ENCODE measurements at regions not wholly inside any gene's neighbourhood (a gene's known extent, or its start where the extent isn't known, plus 50 kb on each side); places are given as distances from the start of the nearest gene placed in this dataset.
"Not testable (repeated sequence)": the region's sequence is repeated elsewhere in the genome, so short reads cannot be mapped to it uniquely, and the experiment has no call there.

DNA sequence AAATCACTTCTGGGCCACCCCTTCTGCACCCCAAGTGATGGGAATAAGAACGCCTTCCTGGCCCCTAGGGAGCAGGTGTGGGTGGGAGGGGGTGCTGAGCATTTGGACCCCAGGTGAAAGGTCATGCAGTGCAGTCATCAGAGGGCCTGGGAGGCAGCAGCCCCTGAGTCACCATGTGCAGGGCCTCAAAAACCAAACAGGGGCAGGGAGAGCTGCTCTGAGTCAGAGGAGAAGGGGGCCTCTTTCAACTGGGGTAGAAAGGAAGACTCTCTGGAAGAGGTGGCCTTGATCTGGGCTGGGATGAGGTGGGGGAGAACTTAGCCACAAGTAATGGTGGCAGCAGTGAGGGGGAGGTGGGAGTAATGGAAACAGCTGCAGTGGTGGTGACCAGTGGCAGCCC, 164.3 kb downstream of the BUB3 start:
- DNase-seq (ENCODE audit: low read depth): no peak

GRCh38 chr10:123320091-123320490, 165.9 kb downstream of the BUB3 start:
- DNase-seq (ENCODE audit: low read depth): no peak

GRCh38 chr10:123323884-123324283, 169.7 kb downstream of the BUB3 start:
- DNase-seq (ENCODE audit: low read depth): no peak

- no peak for DNase-seq (ENCODE audit: low read depth)
Measured at GRCh38 chr10:123325663-123326190, 171.5 kb downstream of the BUB3 start.

DNA sequence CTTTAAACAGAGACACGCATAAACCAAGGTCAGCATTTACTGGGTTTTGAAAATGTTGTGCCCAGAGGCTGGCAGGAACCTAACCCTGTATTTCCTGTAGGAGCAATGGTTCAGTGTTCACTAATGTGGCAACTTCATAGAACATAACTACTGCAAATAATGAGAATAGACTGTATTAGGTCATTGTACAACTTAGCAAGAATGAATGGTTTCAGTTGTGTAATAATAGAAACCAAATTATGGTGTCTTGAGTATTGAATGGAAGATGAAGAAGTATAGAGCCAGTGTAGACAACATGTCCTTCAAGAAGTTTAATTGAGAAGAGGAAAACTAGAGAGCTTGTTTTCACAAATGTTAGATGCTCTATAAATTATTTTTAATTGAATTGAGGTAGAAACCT, 172.5 kb downstream of the BUB3 start:
- DNase-seq (ENCODE audit: low read depth): no peak

DNA sequence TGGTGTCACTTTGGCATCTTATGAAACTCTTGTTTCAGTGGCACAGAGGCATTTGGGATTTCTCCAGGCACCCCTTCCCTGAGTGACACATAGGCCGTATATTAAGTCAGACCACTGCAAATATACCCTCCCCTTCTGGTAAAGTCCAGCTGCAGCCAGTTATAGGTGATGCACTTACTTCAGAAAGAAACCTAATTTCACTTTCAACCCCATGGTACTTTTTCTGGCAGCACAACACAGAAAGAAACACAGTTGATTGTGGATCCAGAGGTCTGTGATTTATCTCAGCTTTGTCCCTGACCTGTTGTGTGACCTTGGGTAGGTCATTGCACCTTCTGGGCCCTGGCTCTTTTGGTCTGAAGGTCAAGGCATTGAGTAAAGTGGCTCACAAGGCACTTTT, 173.2 kb downstream of the BUB3 start:
- DNase-seq (ENCODE audit: low read depth): no peak

DNA sequence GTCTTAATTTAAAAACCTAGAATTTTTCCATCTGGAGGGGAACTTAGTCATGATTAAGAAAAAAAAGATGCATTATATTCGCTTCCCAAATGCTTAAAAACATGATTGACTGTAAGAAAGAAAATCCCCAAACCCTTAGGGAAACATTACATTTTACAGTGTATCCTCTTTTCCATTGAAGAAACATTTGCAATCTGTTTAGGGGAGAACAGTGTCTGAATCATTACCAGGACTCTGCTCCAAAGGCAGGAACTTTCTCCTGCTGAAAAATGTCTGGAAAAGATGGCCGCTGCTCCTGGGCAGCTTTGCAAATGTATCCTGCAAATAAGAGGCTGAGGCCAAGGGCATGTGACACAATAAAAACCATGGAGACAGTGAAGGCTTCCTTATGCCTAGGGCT, 173.7 kb downstream of the BUB3 start:
- DNase-seq (ENCODE audit: low read depth): no peak

GRCh38 chr10:123331438-123331837, 177.2 kb downstream of the BUB3 start:
- peak; percentile 7 for DNase-seq (ENCODE audit: low read depth)

DNA sequence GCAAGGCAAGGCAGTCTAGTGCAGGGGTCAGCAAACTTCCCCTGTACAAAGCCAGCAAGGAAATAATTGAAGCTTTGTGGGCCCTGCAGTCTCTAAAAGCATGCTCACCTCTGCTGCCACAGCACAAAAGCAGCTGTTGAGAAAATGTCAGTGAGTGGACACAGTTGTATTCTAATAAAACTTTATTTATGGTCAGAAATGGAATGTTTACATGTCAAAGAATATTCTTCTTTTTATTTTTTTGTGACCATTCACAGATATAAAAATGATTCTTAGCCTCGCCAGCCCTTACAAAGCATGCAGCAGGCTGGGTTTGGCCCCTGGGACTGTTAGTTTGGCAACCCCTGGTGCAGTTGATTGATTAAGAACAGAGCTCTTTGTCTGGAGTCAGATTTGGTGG, 192.4 kb downstream of the BUB3 start:
- DNase-seq (ENCODE audit: low read depth): no peak

- DNase-seq (ENCODE audit: low read depth): no peak
Measured at GRCh38 chr10:123348691-123349572, 194.7 kb downstream of the BUB3 start.

DNA sequence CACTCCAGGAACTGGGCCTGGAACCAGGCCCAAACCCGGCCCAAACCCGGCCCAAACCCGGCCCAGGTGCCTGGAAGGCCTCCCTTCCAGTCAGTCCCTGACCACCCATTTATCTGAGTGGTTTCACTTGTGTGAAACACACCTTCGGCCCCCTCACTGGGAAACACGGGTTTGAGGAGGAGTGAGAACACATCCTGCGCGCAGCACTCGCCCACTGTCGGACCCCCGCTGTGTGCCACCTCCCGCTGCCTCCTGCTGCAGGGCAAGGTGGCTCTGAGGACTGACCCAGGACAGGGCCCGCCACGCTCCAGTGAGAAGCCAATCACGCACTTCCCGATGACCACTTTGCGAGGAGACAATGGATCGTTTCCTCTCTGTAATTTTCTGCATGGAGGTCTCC, 197.5 kb downstream of the BUB3 start:
- DNase-seq (ENCODE audit: low read depth): no peak

GRCh38 chr10:123354521-123354920, 200.3 kb downstream of the BUB3 start:
- no peak for DNase-seq (ENCODE audit: low read depth)

GRCh38 chr10:123355748-123356481, 201.7 kb downstream of the BUB3 start:
- no peak for DNase-seq (ENCODE audit: low read depth)

DNA sequence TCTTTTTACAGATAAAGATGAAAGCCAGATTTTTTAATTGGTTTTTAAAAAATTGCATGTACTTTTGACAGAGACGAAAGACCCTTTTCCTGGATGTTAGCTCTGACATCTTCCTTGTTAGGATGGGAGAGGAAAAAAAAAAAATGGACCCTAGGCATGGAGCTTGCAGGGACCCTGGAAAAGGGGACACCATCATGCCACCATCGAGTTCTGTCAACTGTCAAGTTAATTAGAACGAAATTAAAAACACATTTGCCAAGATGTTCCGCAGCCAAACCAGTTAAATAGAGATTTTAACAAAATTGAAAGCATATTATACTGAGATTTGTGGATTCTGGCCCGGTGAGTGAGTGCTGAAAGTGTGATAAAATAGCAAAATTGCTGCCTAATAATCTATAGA, 202.6 kb downstream of the BUB3 start:
- no peak for DNase-seq (ENCODE audit: low read depth)

- DNase-seq (ENCODE audit: low read depth): no peak
Measured at GRCh38 chr10:123357421-123357930, 203.3 kb downstream of the BUB3 start.

- DNase-seq (ENCODE audit: low read depth): no peak
Measured at GRCh38 chr10:123359539-123359938, 205.3 kb downstream of the BUB3 start.

DNA sequence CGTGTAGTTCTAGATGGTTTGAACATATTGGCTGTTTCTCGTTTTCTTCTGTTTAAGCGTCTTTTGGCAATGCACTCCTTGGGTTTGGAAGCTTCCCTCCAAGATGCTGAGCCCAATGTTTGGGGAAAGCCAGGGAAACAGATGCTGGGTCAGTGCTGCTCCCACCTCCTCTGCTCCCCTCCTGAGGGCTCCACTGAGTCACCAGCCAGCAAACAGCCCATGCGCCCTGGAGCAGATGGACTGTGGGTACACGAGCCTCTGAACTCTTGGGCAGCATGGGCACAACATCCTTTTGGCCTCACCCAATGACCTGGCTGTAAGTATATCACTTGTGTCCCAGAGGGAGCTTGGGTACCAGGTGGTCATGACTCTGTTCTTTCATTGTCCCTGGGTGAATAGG, 207.6 kb downstream of the BUB3 start:
- DNase-seq (ENCODE audit: low read depth): no peak

DNA sequence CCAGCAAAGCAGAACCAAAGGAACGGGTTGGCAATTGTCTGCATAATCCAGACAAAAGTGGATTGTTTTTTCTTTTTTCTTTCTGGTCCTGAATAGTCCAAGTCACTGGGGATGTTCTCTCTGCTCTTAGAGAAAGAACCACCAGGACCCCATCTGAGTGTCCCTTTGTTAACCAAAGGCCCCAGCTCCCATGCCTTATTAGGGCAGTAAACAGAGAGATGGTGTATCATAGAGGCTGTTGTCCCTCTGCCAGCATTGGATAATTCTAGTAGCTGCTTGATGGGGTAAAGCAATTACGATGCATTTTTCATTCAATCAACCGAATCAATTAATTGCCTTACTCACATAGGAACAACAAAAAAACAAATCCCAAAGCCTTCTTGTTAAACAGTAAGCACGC, 213.0 kb downstream of the BUB3 start:
- DNase-seq (ENCODE audit: low read depth): no peak

DNA sequence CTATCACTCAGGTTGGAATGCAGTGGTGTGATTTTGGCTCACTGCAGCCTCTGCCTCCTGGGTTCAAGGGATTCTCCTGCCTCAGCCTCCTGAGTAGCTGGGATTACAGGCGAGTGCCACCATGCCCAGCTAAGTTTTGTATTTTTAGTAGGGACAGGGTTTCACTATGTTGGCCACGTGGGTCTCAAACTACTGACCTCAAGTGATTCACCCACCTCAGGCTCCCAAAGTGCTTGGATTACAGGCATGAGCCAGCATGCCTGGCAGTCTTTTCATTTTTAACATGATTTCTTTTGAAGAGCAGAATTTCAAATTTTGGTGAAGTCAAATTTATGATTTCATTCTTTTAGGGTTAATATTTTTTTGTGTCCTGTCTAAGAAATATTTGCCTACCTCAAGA, 217.4 kb downstream of the BUB3 start:
- DNase-seq (ENCODE audit: low read depth): not testable (repeated sequence)

DNA sequence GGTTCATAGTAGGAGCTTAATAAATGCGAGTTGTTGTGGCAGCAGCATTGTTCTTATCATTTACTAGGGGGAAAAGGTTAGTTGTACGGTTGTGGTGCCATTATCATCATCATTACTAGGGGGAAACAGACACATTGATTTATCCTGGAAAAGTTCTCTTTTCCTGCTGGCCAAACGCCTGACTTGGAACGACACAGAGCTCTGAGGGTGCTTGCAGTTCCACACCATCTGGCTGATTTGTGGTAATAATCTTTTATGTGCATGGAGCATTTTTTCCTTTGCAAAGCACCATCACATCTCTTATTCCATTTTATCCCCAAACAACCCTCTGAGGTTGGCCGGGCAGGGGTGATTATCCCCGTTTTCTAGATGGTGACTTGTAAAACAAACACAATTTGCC, 219.4 kb downstream of the BUB3 start:
- no peak for DNase-seq (ENCODE audit: low read depth)

DNA sequence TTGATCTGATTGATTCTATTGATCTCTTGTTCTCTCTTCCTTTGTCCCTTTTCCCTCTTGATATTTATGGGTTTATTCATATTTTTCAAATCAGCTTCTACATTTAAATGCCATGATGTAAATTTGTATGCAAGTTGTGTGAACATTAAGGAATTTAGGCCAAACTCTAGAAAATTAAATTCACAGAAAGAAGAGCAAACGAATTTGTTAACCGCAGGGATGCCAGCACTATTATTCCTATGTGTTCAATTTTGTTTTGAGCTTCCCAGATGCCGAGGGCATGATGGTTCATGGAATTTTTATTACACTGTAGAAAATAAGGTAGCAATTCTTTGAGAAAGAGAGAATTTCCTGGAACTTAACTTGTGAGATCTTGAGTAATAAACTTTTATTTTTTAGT, 220.9 kb downstream of the BUB3 start:
- no peak for DNase-seq (ENCODE audit: low read depth)

DNA sequence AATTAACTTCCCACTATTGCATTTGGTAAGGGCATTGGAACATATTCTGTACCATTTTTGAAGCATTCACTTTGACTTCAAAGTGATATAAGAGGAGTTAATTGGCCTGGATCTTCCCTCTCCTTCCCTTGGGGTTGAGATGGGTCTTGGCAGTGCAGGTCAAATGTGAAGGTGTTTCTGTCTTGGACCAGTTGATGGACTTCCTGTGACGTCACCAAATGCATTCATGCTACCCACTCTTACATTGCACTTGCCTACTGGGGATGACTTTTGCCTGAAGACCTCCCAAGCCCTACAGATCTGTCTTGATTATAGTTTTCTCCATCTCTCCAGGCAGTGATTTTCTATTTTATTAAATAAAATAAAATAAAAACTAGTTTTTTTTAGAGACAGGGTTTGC, 221.5 kb downstream of the BUB3 start:
- no peak for DNase-seq (ENCODE audit: low read depth)

DNA sequence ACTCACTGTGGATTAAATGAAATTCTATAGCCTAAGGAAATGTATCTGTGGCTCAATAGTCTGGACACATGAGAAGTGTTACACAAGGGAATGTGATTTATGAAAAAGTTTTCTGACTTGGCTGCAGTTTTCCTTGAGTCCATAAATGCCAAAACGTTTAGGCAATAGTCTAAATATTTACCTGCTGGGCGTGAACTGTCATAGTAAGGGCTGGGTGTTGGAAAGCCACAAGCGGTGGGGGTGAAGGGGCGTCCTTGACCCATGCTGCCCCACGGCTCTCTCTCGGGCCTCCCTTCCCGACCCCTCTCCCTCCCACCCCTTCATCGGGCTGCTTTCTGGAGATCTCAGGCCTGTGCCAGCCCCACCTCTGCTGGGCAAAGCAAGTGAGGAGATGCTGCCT, 223.7 kb downstream of the BUB3 start:
- DNase-seq (ENCODE audit: low read depth): no peak

All from iris pigment epithelial cell (primary cell).